Eye (tissue), 1 donor: ENCODE measurements at regions not wholly inside any gene's neighbourhood (a gene's known extent, or its start where the extent isn't known, plus 50 kb on each side); places are given as distances from the start of the nearest gene placed in this dataset.
A peak's percentile ranks its signal among the peaks of the same experiment; 100 is the strongest.

Experiments
- DNase-seq: peaks from one replicate; pipeline ENCODE4 v3.0.0-alpha.2; 2015

- DNase-seq = no peak
These were observed 133.0 kb upstream of the PLCB4 start for GRCh38 chr20:8935878-8936277.

DNA sequence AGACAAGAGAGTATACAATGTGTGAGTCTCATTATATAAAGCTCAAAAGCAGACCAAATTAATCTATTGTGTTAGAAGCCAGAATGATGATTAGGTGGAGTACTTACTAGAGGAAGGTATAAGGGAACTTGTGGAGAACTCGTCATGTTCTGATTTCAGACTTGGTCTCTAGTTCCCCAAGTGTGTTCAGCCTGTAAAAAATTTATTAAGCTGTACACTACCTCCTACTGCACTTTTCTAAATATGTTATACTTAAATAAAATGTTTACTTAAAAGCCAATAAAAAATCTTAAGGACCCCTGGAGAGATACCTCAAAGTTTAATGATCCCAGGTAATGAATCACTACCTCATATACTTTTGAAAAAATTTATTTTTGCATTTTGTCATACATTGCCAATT is 130.4 kb upstream of the PLCB4 start:
- no peak for DNase-seq

DNA sequence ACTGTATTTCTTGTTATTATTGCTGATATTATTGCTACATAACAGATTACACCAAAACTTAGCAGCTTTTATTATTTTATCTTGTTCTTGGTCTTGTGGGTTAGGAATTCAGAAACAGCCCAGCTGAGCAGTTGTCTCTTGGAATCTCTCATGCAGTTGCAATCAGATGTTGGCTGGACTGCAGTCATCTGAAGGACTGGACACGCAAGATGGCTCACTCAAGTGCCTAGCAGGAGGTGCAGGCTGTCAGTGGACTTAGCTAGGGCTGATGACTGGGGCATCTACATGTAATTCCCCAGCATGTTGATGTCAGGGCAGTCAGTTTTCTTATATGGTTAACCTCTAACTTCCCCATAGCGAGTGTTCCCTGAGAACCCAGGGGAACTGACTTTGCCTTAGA is 128.6 kb upstream of the PLCB4 start:
- DNase-seq = no peak

DNA sequence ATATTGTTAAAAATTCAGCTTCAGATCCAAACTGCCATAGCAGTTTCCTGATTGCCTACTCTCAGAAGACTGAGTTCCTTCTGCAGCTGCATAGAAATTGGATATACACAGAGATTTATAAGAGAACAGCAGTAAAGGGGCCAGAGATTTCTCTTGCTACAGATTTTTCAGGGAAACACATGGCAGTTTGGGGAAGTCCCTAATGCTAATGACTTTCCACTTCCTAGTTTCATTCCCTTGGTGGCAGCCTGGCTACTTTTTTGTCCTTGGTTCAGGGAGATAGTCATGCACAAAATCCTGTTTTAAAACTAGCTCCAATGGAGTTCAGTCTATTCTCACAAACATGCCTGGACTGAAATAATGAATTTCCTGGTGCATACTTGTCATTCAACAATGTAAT is 125.3 kb upstream of the PLCB4 start:
- DNase-seq = no peak

DNA sequence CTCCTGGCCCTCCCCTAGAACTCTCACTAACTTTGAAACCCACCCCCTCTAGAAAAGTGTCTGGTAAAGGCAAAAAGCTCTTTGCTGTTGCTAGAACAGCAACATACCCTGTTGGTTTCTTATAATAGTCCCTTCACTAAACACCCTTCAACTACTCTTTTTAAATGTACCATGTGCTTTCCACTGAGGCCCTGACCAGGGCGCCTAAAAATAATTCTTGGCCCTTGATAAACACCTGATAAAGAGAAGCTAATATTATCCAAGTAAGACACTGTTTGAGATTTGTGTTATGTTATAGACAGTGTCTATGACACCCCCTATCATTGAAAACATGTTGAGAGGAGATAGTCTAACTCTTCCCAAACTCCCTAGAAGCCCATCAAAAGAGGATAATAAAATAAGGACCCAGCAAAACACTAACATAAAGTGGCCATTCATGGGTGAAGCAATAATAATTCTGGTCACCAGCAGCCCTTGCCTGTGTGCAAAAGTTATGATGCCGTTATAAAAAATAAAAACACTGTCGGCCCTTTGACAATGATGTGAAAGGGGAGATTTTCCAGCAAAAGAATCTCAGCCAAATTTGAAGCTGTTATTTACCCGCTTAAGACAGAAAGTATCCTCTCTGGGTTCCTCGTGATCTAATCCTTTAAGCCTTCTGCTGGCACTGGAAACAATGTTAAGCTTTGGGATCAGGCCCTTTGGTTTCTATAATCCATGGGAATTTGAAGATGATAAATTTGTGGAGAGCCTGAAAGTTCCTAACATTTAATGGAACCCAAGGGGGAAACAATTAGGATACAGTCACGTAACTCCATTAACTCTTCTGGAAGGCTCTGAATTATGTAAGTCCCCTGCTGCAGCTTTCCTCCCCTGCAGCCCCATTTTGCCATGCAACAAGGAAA is 122.6 kb upstream of the PLCB4 start:
- peak; percentile 52 for DNase-seq

GRCh38 chr20:8948442-8949020 is 120.4 kb upstream of the PLCB4 start:
- no peak for DNase-seq

DNA sequence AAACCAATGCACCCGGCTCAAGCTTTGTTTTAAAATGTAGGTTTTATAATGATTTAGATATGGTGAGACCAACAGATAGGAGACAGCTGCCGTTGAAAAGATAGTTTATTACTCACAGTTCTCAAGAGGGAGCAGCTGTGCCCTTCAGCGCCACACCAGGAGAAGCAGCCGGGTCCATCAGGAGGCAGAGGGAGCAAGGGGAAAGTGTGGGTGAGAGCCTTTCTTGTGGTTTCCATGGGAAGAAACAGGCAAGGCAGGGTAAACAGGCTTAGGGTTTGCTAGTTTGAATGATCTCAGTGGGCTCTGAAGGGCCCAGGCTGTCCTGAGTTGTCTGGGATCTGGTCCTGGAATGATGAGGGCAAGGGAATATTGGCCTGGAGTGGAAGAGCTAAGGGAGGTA is 117.7 kb upstream of the PLCB4 start:
- DNase-seq = no peak

GRCh38 chr20:8952721-8953120 is 116.2 kb upstream of the PLCB4 start:
- DNase-seq = peak; percentile 18

DNA sequence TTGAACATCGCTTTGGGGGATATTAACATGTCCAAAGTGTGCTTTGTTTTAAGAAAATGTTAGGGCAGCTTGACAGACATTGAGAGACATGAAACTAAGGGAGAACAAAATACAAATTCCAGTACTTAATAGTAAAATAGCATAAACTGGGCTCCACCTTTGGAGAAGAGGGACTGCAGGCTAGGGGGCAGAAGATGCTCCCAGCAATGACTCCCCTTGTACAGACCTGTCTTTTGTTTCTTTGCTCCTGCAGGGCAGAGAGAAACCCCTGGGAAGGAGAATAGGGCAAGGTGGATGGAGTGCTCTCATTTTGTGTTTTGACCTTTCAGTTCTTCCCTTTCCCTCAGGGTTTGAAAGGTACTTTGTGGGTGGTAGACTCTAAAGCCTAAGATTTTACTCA is 115.6 kb upstream of the PLCB4 start:
- DNase-seq = no peak

- no peak for DNase-seq
These were observed 108.6 kb upstream of the PLCB4 start for GRCh38 chr20:8960241-8960640.

DNA sequence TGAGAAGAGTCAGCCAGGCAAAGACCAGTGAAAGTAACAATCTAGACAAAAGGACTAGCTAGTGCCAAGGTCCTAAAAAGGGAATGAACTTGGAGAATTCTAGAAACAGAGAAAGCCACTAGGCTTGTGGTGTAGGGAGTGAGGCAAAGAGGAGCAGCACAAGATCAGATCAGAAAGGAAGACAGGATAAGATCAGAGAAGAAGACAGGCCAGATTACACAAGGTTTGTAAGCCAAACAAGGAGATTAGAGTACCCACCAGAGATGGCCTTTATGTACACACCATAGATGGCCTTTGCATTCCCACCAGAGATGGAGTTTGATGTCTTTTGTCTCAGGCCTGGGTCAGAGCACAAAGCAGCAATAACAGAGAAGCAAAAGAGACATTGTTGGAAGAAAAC is 105.6 kb upstream of the PLCB4 start:
- no peak for DNase-seq

- DNase-seq = peak; percentile 43
These were observed 103.8 kb upstream of the PLCB4 start for GRCh38 chr20:8964959-8965562.

DNA sequence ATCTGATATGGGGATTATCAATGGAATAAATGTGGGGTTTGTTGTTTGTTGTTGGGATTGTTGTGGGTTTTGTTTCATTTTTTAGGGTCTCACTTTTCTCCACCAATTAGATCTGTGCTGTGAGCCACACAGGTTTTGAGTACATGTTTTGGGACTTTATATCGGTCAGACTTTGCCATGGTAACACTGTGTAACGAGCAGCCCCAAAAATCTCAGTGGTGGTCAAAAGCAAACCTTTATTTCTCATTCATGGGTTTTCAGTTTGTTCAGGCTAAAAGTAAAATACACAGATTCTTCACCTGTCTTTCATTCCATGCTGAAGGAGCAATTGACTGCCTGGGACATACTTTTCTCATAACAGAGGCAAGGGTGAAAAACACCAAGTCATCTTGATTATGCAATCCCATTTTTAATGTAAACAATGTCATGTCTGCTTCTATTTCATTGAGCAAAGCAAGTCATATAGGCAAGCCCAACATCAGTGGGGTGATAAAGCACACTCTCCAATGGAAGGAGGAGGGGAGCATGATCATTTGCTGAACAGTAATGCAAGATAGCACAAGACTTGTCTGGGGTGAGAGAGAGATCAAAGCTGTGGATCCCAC is 101.1 kb upstream of the PLCB4 start:
- DNase-seq = no peak

- no peak for DNase-seq
These were observed 99.7 kb upstream of the PLCB4 start for GRCh38 chr20:8969146-8969583.

DNA sequence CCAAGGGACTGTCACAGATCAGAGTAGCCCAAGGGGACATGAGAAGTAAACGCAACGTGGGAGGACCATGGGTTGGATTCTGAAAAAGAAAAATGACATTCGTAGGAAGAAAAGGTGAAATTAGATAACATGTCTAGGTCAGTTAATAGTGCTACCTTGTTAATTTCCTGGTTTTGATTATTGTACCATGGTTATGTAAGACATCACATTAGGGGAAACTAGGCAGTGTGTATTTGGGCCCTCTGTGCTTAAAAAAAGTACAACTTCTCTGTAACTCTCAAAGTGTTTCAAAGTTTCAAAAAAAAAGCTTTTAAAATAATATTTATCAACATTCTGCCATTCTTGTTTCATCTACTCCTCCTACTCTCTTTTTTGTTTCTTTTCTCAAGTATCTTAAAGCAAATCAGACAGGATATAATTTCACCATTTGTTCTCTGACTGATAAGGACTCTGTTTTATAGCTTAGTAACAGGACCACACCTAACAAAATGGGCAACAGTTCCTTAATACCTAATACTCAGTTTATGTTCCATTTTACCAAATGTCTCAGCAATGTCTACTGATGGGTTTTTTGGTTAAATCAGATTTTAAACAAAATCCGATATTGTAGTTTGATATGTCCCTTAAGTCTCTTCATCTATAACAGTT is 97.1 kb upstream of the PLCB4 start:
- no peak for DNase-seq

DNA sequence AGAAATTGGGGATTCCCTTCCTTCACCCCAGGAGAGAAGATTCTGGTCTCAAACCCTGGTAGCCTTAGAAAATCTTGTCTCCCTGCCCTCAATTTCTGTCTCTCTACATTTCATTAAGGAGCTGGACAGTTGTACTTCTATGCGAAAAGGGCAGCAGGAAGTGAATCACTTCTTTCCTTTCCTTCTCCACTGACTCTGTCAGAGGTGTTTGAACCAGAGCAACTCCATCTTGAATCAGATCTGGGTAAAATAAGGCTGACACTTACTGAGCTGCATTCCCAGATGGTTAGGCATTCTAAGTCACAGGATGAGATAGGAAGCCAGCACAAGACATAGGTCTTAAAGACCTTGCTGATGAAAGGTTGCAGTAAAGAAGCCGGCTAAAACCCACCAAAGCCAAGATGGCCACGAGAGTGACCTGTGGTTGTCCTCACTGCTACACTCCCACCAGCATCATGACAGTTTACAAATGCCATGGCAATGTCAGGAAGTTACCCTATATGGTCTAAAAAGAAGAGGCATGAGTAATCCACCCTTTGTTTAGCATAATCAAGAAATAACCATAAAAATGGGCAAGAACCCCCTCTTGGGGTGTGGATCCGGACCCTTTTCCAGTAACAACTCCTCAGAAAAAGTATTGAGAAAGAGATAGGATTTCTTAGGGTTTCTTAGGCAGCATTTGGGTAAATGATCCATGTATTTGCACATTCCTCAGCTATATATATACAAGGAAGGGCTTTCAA is 95.8 kb upstream of the PLCB4 start:
- DNase-seq = no peak

DNA sequence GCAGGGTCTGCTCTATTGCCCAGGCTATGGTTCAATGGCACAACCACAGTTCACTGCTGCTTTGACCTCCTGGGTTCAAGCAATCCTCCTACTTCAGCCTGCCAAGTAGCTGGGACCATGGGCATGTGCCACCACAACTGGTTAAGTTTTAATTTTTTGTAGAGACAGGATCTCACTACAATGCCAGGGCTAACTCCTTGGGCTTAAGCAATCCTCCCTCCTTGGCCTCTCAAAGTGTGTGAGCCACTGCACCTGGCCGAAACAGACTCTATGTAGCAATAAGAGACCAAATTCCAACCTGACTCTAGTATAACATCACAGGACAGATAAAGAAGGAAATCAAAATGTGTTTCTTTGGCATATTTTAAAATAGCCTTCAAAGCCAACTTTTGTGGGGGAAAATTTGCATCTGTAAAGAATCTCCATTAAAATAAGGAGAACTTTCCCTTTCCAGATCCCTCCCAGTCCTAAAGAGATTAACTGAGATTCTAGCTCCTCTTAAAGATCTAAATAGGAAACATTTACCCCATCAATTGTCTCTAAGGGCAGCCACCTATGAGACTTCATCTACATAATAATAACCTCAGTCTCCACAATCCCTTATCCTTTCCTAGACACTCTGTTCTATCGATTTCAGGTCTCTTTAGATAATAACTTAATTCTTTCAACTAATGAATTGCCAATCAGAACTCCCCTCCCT is 94.7 kb upstream of the PLCB4 start:
- DNase-seq = no peak

DNA sequence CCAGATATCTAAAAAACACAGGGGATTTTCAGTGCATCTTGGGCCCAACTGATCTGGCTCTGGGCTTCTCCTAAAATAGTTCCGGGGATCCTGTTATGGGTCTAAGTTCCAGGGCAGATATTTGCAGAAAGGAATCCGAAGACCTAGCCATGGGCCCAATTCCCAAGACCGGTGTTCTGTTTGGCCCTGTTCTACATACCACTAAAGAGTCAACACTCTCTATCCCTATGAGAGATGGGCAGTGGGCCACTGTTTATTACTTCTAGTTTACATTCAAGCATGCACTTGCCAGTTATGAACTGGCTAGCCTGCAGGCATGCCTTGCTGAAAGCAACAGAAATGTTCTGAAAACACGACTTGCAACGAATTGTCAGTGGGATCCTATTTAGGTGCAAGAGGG is 87.4 kb upstream of the PLCB4 start:
- no peak for DNase-seq

DNA sequence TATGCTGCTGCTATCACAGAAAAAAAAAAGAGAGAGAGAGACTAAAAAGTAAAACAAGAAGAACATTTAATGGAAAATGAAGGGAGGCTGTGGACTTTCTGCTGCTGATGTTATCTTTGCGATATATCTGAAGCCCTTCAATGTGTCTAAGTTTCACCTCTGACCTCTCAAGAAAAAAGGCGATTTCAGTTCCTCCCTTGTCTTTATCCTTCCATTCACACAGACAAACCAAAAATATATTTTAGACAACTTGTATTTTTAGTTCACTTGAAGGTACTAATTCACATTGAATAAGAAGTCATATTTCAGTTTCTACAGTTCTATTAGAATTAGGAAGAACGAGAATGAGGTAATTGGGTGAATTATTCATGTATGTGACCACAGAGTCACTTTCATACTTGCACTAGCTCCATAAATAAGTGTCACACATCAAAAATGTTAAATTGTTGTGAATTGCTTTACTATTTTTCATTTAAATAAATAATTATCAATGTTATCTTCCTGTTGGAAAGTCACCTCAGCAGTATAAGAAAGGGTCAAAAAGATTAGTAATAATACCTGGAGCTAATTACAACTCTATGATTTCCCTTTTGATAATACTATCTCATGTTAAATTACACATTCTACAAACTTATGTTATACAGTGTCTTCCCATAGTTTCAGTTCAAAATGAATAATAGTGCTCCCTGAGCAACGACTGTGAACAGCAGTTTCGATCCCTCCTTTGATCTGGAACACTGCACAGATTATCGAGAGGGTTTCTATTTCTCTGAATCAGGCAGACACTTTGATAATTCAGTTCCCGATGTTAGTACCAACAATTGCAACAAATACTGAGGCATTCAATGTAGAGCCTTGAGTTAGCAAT is 85.2 kb upstream of the PLCB4 start:
- DNase-seq = no peak

GRCh38 chr20:8986631-8987030 is 82.3 kb upstream of the PLCB4 start:
- no peak for DNase-seq

GRCh38 chr20:8990770-8991169 is 78.1 kb upstream of the PLCB4 start:
- DNase-seq = peak; percentile 18
